VCaP (cell line): ENCODE measurements at regions not wholly inside any gene's neighbourhood (a gene's known extent, or its start where the extent isn't known, plus 50 kb on each side); places are given as distances from the start of the nearest gene placed in this dataset.

Experiments
- H3K27ac ChIP-seq: fragments of 450-650 bp; 2 replicates; pipeline ENCODE4 v1.5.1; 2017
- CTCF ChIP-seq: fragments of 450-650 bp; conservative IDR thresholded peaks from 2 replicates; pipeline ENCODE4 v1.5.1; 2017; ENCODE audit warnings: mild to moderate bottlenecking, moderate library complexity

- TF ChIP-seq CTCF = no peak
- H3K27ac ChIP-seq = no peak overlapping the region
Observed at GRCh38 chr6:91328241-91328640, 741.4 kb upstream of the MAP3K7 start.

- TF ChIP-seq CTCF = no peak
- no peak overlapping the region for H3K27ac ChIP-seq
Observed at GRCh38 chr6:91324711-91325110, 737.8 kb upstream of the MAP3K7 start.

- no peak overlapping the region for H3K27ac ChIP-seq
- no peak for TF ChIP-seq CTCF
Observed at GRCh38 chr6:91317984-91318383, 731.1 kb upstream of the MAP3K7 start.

- H3K27ac ChIP-seq = no peak overlapping the region
- no peak for TF ChIP-seq CTCF
Observed at GRCh38 chr6:91317247-91317835, 730.5 kb upstream of the MAP3K7 start.

- TF ChIP-seq CTCF = no peak
- no peak overlapping the region for H3K27ac ChIP-seq
Observed at GRCh38 chr6:91310178-91310577, 723.3 kb upstream of the MAP3K7 start.

- H3K27ac ChIP-seq = no peak overlapping the region
- TF ChIP-seq CTCF = no peak
Observed at GRCh38 chr6:91305755-91306154, 718.9 kb upstream of the MAP3K7 start.

GRCh38 chr6:91304521-91304920 lies 717.6 kb upstream of the MAP3K7 start:
- no peak for TF ChIP-seq CTCF
- H3K27ac ChIP-seq = no peak overlapping the region
